H1 (cell line): ENCODE measurements at regions not wholly inside any gene's neighbourhood (a gene's known extent, or its start where the extent isn't known, plus 50 kb on each side); places are given as distances from the start of the nearest gene placed in this dataset.

ENCODE experiments used
- E2F6 ChIP-seq: IDR thresholded peaks from 2 replicates; pipeline ENCODE4 v1.6.1; 2012; ENCODE audit warnings: inconsistent platforms
- EZH2 ChIP-seq: fragments of 200-600 bp; sonication (generic); IDR thresholded peaks from 2 replicates; pipeline ENCODE4 v1.7.1; 2012; ENCODE audit warnings: low read depth, mild to moderate bottlenecking, moderate library complexity, low read length, inconsistent platforms; ENCODE audit not compliant: severe bottlenecking
- GABPA ChIP-seq: IDR thresholded peaks from 2 replicates; pipeline ENCODE4 v1.6.1; 2011; ENCODE audit warnings: mild to moderate bottlenecking, low read length, moderate library complexity, borderline replicate concordance; ENCODE audit not compliant: insufficient read depth
- HDAC2 ChIP-seq, 2 experiments: fragments of 300-600 bp in 1 of 2; sonication (generic) in 1 of 2; IDR thresholded peaks; 2 replicates each; pipeline ENCODE4 v1.6.1; 2011 to 2012; ENCODE audit warnings: low read depth in 2 of 2, low read length in 2 of 2, mild to moderate bottlenecking in 2 of 2, moderate library complexity in 2 of 2, borderline replicate concordance in 1 of 2, inconsistent platforms in 1 of 2
- JUN ChIP-seq: IDR thresholded peaks from 2 replicates; pipeline ENCODE4 v1.6.1; 2011; ENCODE audit warnings: low read depth, mild to moderate bottlenecking, improper control_type of control experiment, low read length
- NANOG ChIP-seq: IDR thresholded peaks from 2 replicates; pipeline ENCODE4 v1.6.1; 2011; ENCODE audit warnings: low read length, low read depth, mild to moderate bottlenecking, inconsistent platforms; ENCODE audit not compliant: insufficient read depth, poor library complexity, severe bottlenecking
- NRF1 ChIP-seq: IDR thresholded peaks from 2 replicates; pipeline ENCODE4 v1.6.1; 2011; ENCODE audit warnings: mild to moderate bottlenecking, low read depth, low read length, improper control_type of control experiment
- POLR2AphosphoS5 ChIP-seq: IDR thresholded peaks from 2 replicates; pipeline ENCODE4 v1.6.1; 2011; ENCODE audit warnings: low read depth, low read length
- RAD21 ChIP-seq, 2 experiments: IDR thresholded peaks in 1 of 2; conservative IDR thresholded peaks in 1 of 2; 2 replicates each; pipeline ENCODE4 v1.6.1; 2011; ENCODE audit warnings: low read depth in 2 of 2, low read length in 2 of 2, improper control_type of control experiment in 1 of 2, inconsistent platforms in 1 of 2, mild to moderate bottlenecking in 1 of 2, moderate library complexity in 1 of 2
- RBBP5 ChIP-seq: IDR thresholded peaks from 2 replicates; pipeline ENCODE4 v1.7.1; 2012; ENCODE audit warnings: low read depth, mild to moderate bottlenecking, inconsistent platforms, low read length, moderate library complexity, borderline replicate concordance
- RFX5 ChIP-seq: IDR thresholded peaks from 2 replicates; pipeline ENCODE4 v1.6.1; 2011; ENCODE audit warnings: low read depth, low read length, improper control_type of control experiment, borderline replicate concordance
- SIN3A ChIP-seq, 2 experiments: IDR thresholded peaks in 1 of 2; conservative IDR thresholded peaks in 1 of 2; 2 replicates each; pipeline ENCODE4 v1.6.1; 2011 to 2012; ENCODE audit warnings: low read length in 2 of 2, improper control_type of control experiment in 1 of 2, low read depth in 1 of 2, mild to moderate bottlenecking in 1 of 2
- SP2 ChIP-seq: IDR thresholded peaks from 2 replicates; pipeline ENCODE4 v1.6.1; 2012; ENCODE audit warnings: mild to moderate bottlenecking, low read length, inconsistent platforms
- SP4 ChIP-seq: IDR thresholded peaks from 2 replicates; pipeline ENCODE4 v1.6.1; 2012; ENCODE audit warnings: low read length, inconsistent platforms
- SRF ChIP-seq: IDR thresholded peaks from 2 replicates; pipeline ENCODE4 v1.6.1; 2011; ENCODE audit warnings: mild to moderate bottlenecking, low read depth, low read length, moderate library complexity
- TBP ChIP-seq: IDR thresholded peaks from 2 replicates; pipeline ENCODE4 v1.6.1; 2011; ENCODE audit warnings: low read depth, low read length, improper control_type of control experiment
- TCF12 ChIP-seq: IDR thresholded peaks from 2 replicates; pipeline ENCODE4 v1.6.1; 2011; ENCODE audit warnings: low read depth, mild to moderate bottlenecking, low read length
- TF ChIP-seq, protein P1 (sequence below), 3 experiments: IDR thresholded peaks; 1 replicate in 2 of 3; 2 replicates in 1 of 3; pipeline versions ENCODE4 v1.5.1 to v1.6.1; 2011; ENCODE audit warnings: low read length in 3 of 3, mild to moderate bottlenecking in 3 of 3, inconsistent platforms in 2 of 3, low read depth in 1 of 3, moderate library complexity in 1 of 3; ENCODE audit not compliant: insufficient read depth in 1 of 3; ENCODE audit errors: control extremely low read depth in 1 of 3

GRCh38 chr5:81852291-81853029, 101.6 kb upstream of the SSBP2 start (continued):
- no peak for TF ChIP-seq EZH2
- no peak for TF ChIP-seq E2F6
- no peak for TF ChIP-seq SP2
- no peak; the same call in 1 of the 2 replicates for TF ChIP-seq RBBP5
- no peak for TF ChIP-seq GABPA
- no peak for TF ChIP-seq SP4
- TF ChIP-seq NRF1, result no peak
- peak in 1 of 2 experiments; percentile 14; a peak in 1 of 4 replicates for TF ChIP-seq SIN3A (conservative IDR thresholded peaks at IDR 0.05 in 1 of 2, IDR thresholded peaks at IDR 0.05 in 1 of 2; ENCODE audit: low read depth in 1 of 2, low read length in 2 of 2)
- no peak for TF ChIP-seq JUN
- TF ChIP-seq TCF12, result peak; percentile 92
- TF ChIP-seq NANOG, result peak; percentile 2
- no peak for TF ChIP-seq HDAC2 (IDR thresholded peaks at IDR 0.05; ENCODE audit: borderline replicate concordance in 1 of 2, low read depth in 2 of 2, low read length in 2 of 2)
- TF ChIP-seq RAD21 (IDR thresholded peaks at IDR 0.05 in 1 of 2, conservative IDR thresholded peaks at IDR 0.05 in 1 of 2; ENCODE audit: low read depth in 2 of 2, low read length in 2 of 2), result peak; percentile 9 to 21; a peak in 2 of 4 replicates
- TF ChIP-seq TBP, result no peak
- TF ChIP-seq, protein P1, sequence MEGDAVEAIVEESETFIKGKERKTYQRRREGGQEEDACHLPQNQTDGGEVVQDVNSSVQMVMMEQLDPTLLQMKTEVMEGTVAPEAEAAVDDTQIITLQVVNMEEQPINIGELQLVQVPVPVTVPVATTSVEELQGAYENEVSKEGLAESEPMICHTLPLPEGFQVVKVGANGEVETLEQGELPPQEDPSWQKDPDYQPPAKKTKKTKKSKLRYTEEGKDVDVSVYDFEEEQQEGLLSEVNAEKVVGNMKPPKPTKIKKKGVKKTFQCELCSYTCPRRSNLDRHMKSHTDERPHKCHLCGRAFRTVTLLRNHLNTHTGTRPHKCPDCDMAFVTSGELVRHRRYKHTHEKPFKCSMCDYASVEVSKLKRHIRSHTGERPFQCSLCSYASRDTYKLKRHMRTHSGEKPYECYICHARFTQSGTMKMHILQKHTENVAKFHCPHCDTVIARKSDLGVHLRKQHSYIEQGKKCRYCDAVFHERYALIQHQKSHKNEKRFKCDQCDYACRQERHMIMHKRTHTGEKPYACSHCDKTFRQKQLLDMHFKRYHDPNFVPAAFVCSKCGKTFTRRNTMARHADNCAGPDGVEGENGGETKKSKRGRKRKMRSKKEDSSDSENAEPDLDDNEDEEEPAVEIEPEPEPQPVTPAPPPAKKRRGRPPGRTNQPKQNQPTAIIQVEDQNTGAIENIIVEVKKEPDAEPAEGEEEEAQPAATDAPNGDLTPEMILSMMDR (IDR thresholded peaks at IDR 0.05; ENCODE audit: control extremely low read depth in 1 of 3, insufficient read depth in 1 of 3, low read depth in 1 of 3, low read length in 3 of 3), result no peak
- TF ChIP-seq SRF, result no peak
- TF ChIP-seq POLR2AphosphoS5, result no peak
- TF ChIP-seq RFX5, result no peak
- TF ChIP-seq, all 59 proteins: peak for 6
